ENCODE measurements at regions not wholly inside any gene's neighbourhood (a gene's known extent, or its start where the extent isn't known, plus 50 kb on each side); places are given as distances from the start of the nearest gene placed in this dataset.
A peak's percentile ranks its signal among the peaks of the same experiment; 100 is the strongest.
"Not testable (repeated sequence)": the region's sequence is repeated elsewhere in the genome, so short reads cannot be mapped to it uniquely, and the experiment has no call there.

- DNase-seq (ENCODE audit: low spot score), result no peak
Measured at GRCh38 chr9:15032860-15033259, 122.6 kb upstream of the FREM1 start.

- no peak for DNase-seq (ENCODE audit: low spot score)
Measured at GRCh38 chr9:15021146-15021545, 110.9 kb upstream of the FREM1 start.

GRCh38 chr9:15018096-15018637 is 107.9 kb upstream of the FREM1 start:
- DNase-seq (ENCODE audit: low spot score), result no peak

- no peak for DNase-seq (ENCODE audit: low spot score)
Measured at GRCh38 chr9:15010581-15010980, 100.4 kb upstream of the FREM1 start.

GRCh38 chr9:15007698-15008097 is 97.5 kb upstream of the FREM1 start:
- DNase-seq (ENCODE audit: low spot score), result no peak

- no peak for DNase-seq (ENCODE audit: low spot score)
Measured at GRCh38 chr9:14994738-14995137, 84.5 kb upstream of the FREM1 start.

GRCh38 chr9:14993901-14994554 is 83.8 kb upstream of the FREM1 start:
- no peak for DNase-seq (ENCODE audit: low spot score)

- peak; percentile 92 for DNase-seq (ENCODE audit: low spot score)
Measured at GRCh38 chr9:14993061-14993800, 83.0 kb upstream of the FREM1 start.

GRCh38 chr9:14992516-14992915 is 82.3 kb upstream of the FREM1 start:
- DNase-seq (ENCODE audit: low spot score), result no peak

- no peak for DNase-seq (ENCODE audit: low spot score)
Measured at GRCh38 chr9:14992081-14992480, 81.9 kb upstream of the FREM1 start.

GRCh38 chr9:14990647-14991046 is 80.4 kb upstream of the FREM1 start:
- DNase-seq (ENCODE audit: low spot score), result not testable (repeated sequence)

- DNase-seq (ENCODE audit: low spot score), result no peak
Measured at GRCh38 chr9:14989811-14990210, 79.6 kb upstream of the FREM1 start.

- not testable (repeated sequence) for DNase-seq (ENCODE audit: low spot score)
Measured at GRCh38 chr9:14989336-14989735, 79.1 kb upstream of the FREM1 start.

GRCh38 chr9:14987858-14988257 is 77.6 kb upstream of the FREM1 start:
- no peak for DNase-seq (ENCODE audit: low spot score)

- no peak for DNase-seq (ENCODE audit: low spot score)
Measured at GRCh38 chr9:14985419-14985818, 75.2 kb upstream of the FREM1 start.

- DNase-seq (ENCODE audit: low spot score), result no peak
Measured at GRCh38 chr9:14983599-14983998, 73.4 kb upstream of the FREM1 start.

- DNase-seq (ENCODE audit: low spot score), result no peak
Measured at GRCh38 chr9:14981291-14981950, 71.2 kb upstream of the FREM1 start.

- DNase-seq (ENCODE audit: low spot score), result no peak
Measured at GRCh38 chr9:14978022-14979000, 68.1 kb upstream of the FREM1 start.

GRCh38 chr9:14967450-14968321 is 57.5 kb upstream of the FREM1 start:
- no peak for DNase-seq (ENCODE audit: low spot score)

- no peak for DNase-seq (ENCODE audit: low spot score)
Measured at GRCh38 chr9:14962193-14962882, 52.1 kb upstream of the FREM1 start.
